ENCODE measurements at regions not wholly inside any gene's neighbourhood (a gene's known extent, or its start where the extent isn't known, plus 50 kb on each side); places are given as distances from the start of the nearest gene placed in this dataset.

DNA sequence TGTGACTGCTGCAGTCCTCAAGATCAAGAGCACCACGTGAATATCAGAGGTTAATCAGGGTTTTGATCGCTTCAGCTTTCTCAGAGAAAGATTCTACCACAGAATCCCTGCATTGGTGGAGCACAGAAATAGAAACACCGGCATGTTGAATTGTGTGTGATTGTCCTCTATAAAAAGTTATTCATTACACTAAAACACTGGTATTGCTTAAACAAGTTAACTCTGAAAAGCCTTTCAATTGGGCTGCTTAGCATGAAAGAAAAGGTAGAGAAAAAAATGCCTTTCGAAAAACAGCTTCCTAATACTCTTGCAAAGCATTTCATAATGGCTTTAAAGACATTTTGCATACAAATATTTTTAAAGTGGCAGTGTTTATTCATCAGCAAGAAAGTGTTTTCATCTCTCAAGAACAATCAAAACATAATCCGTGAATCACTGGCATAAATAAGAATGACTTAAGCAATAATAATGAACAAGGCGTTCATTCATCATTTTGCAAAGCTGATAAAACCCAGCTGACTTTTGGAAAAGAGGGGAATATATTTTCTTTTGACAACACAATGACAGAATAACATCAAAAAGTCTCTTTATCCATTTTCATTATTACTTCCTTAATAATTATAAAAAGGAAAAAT is 61.1 kb downstream of the HELT start:
- Histone ChIP-seq H3K4me1 (ENCODE audit: control insufficient read depth in 1 of 2, insufficient read depth in 2 of 2, low read depth in 1 of 2, low read length in 1 of 2) (no peaks in the 10 kb centered on the region), H3K27ac (ENCODE audit: low read depth in 2 of 2, low read length in 1 of 2) (no peak overlapping the region), H3K36me3 (replicated peaks in 1 of 2; ENCODE audit: control insufficient read depth in 1 of 2, insufficient read depth in 2 of 2, low read length in 1 of 2) (no peaks in the 10 kb centered on the region), H3K9ac (no peak overlapping the region), H4K20me1 (ENCODE audit: insufficient read depth) (no peaks in the 10 kb centered on the region), H3K79me2 (ENCODE audit: insufficient read depth) (no peaks in the 10 kb centered on the region), H3K27me3 (ENCODE audit: insufficient read depth) (peaks cover 13% of the 10 kb centered on the region; the same call in 1 of the 2 replicates), H3K4me2 (no peak overlapping the region), H3K4me3 (ENCODE audit: low read depth in 2 of 2, low read length in 1 of 2) (no peak overlapping the region), H3K9me2 (no peaks in the 10 kb centered on the region), H3K9me3 (no peaks in the 10 kb centered on the region), H2AFZ (ENCODE audit: low read depth) (no peak overlapping the region), H3F3A (replicated peaks; ENCODE audit: insufficient read depth) (no peaks in the 10 kb centered on the region)
- CTCF ChIA-PET = interaction anchor here (1.0 to 1.8 kb wide), 4 partner anchors 10 to 74 kb away, joined by 3 to 6 read pairs (median 4); no protein-coding TSS in a partner anchor
- no peak for DNase-seq
- POLR2A ChIA-PET = no interaction called here
- WGBS (ENCODE audit: low lambda C conversion rate) = 49% methylated on average over 6 of the region's 6 CpGs
- no peak for TF ChIP-seq RAD21 (IDR thresholded peaks at IDR 0.05; ENCODE audit: low read length)
- TF ChIP-seq, protein P1, sequence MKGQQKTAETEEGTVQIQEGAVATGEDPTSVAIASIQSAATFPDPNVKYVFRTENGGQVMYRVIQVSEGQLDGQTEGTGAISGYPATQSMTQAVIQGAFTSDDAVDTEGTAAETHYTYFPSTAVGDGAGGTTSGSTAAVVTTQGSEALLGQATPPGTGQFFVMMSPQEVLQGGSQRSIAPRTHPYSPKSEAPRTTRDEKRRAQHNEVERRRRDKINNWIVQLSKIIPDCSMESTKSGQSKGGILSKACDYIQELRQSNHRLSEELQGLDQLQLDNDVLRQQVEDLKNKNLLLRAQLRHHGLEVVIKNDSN (IDR thresholded peaks at IDR 0.05; ENCODE audit: borderline replicate concordance, low read depth) = no peak
- TF ChIP-seq, protein P2, sequence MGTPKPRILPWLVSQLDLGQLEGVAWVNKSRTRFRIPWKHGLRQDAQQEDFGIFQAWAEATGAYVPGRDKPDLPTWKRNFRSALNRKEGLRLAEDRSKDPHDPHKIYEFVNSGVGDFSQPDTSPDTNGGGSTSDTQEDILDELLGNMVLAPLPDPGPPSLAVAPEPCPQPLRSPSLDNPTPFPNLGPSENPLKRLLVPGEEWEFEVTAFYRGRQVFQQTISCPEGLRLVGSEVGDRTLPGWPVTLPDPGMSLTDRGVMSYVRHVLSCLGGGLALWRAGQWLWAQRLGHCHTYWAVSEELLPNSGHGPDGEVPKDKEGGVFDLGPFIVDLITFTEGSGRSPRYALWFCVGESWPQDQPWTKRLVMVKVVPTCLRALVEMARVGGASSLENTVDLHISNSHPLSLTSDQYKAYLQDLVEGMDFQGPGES (IDR thresholded peaks at IDR 0.05; ENCODE audit: low read depth, low read length) = no peak
- TF ChIP-seq, protein P3, sequence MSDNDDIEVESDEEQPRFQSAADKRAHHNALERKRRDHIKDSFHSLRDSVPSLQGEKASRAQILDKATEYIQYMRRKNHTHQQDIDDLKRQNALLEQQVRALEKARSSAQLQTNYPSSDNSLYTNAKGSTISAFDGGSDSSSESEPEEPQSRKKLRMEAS (IDR thresholded peaks at IDR 0.05; ENCODE audit: low read depth) = no peak
- TF ChIP-seq EZH2phosphoT487 (IDR thresholded peaks at IDR 0.05; ENCODE audit: borderline replicate concordance, low read depth) = no peak
- no peak for TF ChIP-seq TAF1 (IDR thresholded peaks at IDR 0.05; ENCODE audit: borderline replicate concordance, low read depth, low read length)
- TF ChIP-seq NRF1 (IDR thresholded peaks at IDR 0.05; ENCODE audit: low read depth, low read length) = no peak
- TF ChIP-seq, protein P4, sequence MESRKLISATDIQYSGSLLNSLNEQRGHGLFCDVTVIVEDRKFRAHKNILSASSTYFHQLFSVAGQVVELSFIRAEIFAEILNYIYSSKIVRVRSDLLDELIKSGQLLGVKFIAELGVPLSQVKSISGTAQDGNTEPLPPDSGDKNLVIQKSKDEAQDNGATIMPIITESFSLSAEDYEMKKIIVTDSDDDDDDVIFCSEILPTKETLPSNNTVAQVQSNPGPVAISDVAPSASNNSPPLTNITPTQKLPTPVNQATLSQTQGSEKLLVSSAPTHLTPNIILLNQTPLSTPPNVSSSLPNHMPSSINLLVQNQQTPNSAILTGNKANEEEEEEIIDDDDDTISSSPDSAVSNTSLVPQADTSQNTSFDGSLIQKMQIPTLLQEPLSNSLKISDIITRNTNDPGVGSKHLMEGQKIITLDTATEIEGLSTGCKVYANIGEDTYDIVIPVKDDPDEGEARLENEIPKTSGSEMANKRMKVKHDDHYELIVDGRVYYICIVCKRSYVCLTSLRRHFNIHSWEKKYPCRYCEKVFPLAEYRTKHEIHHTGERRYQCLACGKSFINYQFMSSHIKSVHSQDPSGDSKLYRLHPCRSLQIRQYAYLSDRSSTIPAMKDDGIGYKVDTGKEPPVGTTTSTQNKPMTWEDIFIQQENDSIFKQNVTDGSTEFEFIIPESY (IDR thresholded peaks at IDR 0.05; ENCODE audit: borderline replicate concordance, low read depth) = no peak

DNA sequence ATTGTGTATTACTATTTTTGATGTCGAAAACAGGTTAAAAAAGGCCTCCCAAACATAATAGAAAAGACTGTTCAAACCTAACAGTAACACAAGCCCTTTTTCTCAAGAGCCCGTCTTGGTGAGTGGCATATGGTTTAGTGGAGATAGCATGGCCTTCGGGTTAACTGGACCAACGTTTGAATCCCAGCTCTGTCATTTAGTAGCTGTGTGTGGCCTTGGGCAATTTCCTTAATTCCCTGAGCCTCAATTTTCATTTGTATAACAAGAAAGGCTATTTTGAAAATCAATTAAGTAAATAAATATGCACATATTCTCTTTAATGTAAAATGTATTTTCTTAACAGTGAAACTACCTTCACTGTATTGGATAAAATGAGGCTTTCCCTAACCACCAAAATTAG is 62.3 kb downstream of the HELT start:
- Histone ChIP-seq H3F3A (replicated peaks; ENCODE audit: insufficient read depth) (no peaks in the 10 kb centered on the region), H3K9me2 (no peaks in the 10 kb centered on the region), H3K9ac (no peak overlapping the region), H3K4me1 (ENCODE audit: control insufficient read depth in 1 of 2, insufficient read depth in 2 of 2, low read depth in 1 of 2, low read length in 1 of 2) (no peaks in the 10 kb centered on the region), H2AFZ (ENCODE audit: low read depth) (no peak overlapping the region), H3K9me3 (no peaks in the 10 kb centered on the region), H3K79me2 (ENCODE audit: insufficient read depth) (no peaks in the 10 kb centered on the region), H3K4me2 (no peak overlapping the region), H3K27ac (ENCODE audit: low read depth in 2 of 2, low read length in 1 of 2) (no peak overlapping the region), H3K4me3 (ENCODE audit: low read depth in 2 of 2, low read length in 1 of 2) (no peak overlapping the region), H3K36me3 (replicated peaks in 1 of 2; ENCODE audit: control insufficient read depth in 1 of 2, insufficient read depth in 2 of 2, low read length in 1 of 2) (no peaks in the 10 kb centered on the region), H3K27me3 (ENCODE audit: insufficient read depth) (peaks cover 13% of the 10 kb centered on the region; the same call in 1 of the 2 replicates), H4K20me1 (ENCODE audit: insufficient read depth) (no peaks in the 10 kb centered on the region)
- ChIA-PET POLR2A (no interaction called here), CTCF (interaction anchor here (1.8 kb wide), 1 partner anchor 15 kb away, joined by 6 read pairs; no protein-coding TSS in a partner anchor)
- 35% methylated on average over 4 of the region's 4 CpGs for WGBS (ENCODE audit: low lambda C conversion rate)
- DNase-seq = no peak
- TF ChIP-seq, protein P4 (IDR thresholded peaks at IDR 0.05; ENCODE audit: borderline replicate concordance, low read depth) = no peak
- no peak for TF ChIP-seq FOXJ3 (CRISPR knock-in tag; IDR thresholded peaks at IDR 0.05)
- TF ChIP-seq NRF1 (IDR thresholded peaks at IDR 0.05; ENCODE audit: low read depth, low read length) = no peak
- TF ChIP-seq, protein P5, sequence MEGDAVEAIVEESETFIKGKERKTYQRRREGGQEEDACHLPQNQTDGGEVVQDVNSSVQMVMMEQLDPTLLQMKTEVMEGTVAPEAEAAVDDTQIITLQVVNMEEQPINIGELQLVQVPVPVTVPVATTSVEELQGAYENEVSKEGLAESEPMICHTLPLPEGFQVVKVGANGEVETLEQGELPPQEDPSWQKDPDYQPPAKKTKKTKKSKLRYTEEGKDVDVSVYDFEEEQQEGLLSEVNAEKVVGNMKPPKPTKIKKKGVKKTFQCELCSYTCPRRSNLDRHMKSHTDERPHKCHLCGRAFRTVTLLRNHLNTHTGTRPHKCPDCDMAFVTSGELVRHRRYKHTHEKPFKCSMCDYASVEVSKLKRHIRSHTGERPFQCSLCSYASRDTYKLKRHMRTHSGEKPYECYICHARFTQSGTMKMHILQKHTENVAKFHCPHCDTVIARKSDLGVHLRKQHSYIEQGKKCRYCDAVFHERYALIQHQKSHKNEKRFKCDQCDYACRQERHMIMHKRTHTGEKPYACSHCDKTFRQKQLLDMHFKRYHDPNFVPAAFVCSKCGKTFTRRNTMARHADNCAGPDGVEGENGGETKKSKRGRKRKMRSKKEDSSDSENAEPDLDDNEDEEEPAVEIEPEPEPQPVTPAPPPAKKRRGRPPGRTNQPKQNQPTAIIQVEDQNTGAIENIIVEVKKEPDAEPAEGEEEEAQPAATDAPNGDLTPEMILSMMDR (IDR thresholded peaks at IDR 0.05) = no peak
- no peak for TF ChIP-seq RAD21 (IDR thresholded peaks at IDR 0.05; ENCODE audit: low read length)
- TF ChIP-seq CHD2 (IDR thresholded peaks at IDR 0.05; ENCODE audit: low read length, partially characterized antibody) = no peak
- TF ChIP-seq TCF12 (IDR thresholded peaks at IDR 0.05) = no peak
- no peak for TF ChIP-seq FOXM1 (IDR thresholded peaks at IDR 0.05; ENCODE audit: low read depth)
- no peak for TF ChIP-seq MEF2A (IDR thresholded peaks at IDR 0.05; ENCODE audit: borderline replicate concordance, low read depth)
- TF ChIP-seq RCOR1 (IDR thresholded peaks at IDR 0.05; ENCODE audit: low read length) = no peak
- no peak for TF ChIP-seq FOSL2 (IDR thresholded peaks at IDR 0.05; ENCODE audit: borderline replicate concordance, low read depth)
- no peak for TF ChIP-seq RXRA (IDR thresholded peaks at IDR 0.05; ENCODE audit: borderline replicate concordance, low read depth)
- TF ChIP-seq, protein P1 (IDR thresholded peaks at IDR 0.05; ENCODE audit: borderline replicate concordance, low read depth) = no peak
